NAMALWA (cell line): ENCODE measurements at regions not wholly inside any gene's neighbourhood (a gene's known extent, or its start where the extent isn't known, plus 50 kb on each side); places are given as distances from the start of the nearest gene placed in this dataset.

ENCODE experiments used
- DNase-seq: peaks from one replicate; pipeline ENCODE4 v3.0.0-alpha.2; 2015; ENCODE audit warnings: low spot score

DNA sequence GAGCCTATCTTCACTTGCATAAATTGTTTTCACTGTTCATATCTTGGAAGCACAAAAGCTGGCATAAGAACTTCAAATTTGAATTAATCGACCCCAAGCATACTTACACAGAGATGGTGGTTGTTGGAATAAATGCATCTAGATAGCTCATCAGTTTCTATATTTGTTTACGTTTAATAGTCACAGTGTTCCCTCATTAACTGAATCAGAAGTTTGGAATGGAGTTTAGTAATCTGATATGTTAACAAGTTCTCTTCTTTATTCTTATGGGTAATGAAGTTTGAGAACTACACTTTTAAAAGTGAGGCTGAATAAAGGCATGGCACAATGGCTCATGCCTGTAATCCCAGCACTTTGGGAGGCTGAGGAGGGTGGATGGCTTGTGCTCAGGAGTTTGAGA is 886.7 kb upstream of the PCDH20 start:
- DNase-seq, result no peak

DNA sequence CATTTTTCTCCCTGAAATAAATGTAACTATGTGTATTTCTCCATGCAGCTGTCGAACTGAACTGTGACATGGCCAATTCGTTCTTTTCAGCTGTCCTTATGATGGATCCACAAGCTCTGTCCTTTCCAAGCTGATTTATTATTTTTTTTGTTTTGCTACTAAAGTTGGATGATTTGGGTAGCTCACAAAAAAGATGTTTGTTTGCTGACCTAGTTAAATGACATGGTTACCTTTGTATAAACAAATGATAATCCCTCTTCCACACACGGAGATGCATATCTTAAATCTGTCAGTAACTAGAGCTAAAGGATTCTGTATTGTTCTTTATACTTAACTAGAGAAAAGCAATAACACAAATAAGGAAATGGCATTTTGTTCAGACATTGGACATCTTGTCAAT is 884.3 kb upstream of the PCDH20 start:
- no peak for DNase-seq

DNA sequence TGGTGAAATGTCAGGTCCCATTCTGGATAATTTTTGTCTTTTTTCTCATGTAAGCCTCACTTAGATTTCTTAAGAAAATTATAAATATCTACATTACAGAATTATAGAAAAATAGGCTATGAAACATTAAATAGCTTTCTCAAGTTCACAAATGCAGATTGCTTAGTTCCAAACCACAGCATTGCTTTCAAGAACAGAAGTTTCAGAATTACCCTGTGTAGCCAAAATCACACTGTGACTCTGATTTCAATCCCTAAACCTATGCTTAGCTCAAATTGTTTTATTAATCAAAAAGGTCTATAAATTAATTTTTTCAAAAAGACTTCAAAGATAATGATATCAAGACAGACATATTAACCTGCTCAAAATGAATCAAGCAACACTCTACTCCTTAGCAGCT is 881.2 kb upstream of the PCDH20 start:
- DNase-seq, result no peak

DNA sequence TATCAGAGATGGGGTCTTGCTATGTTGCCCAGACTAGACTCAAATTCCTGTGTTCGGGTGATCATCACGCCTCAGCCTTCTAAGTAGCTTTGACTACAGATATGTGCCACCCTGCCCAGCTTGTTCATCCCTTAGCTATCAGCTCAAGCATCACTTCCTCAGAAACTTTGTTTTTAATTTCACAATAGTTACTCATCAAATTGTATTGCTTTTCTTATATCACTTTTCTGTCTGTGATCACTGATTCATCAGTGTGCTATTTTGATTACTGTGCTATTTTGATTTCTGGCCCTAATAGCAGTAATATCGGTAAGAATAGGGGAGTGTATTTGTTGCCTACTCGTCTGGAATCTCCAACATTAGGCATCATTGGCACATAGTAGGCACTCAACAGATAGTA is 878.6 kb upstream of the PCDH20 start:
- DNase-seq, result no peak

DNA sequence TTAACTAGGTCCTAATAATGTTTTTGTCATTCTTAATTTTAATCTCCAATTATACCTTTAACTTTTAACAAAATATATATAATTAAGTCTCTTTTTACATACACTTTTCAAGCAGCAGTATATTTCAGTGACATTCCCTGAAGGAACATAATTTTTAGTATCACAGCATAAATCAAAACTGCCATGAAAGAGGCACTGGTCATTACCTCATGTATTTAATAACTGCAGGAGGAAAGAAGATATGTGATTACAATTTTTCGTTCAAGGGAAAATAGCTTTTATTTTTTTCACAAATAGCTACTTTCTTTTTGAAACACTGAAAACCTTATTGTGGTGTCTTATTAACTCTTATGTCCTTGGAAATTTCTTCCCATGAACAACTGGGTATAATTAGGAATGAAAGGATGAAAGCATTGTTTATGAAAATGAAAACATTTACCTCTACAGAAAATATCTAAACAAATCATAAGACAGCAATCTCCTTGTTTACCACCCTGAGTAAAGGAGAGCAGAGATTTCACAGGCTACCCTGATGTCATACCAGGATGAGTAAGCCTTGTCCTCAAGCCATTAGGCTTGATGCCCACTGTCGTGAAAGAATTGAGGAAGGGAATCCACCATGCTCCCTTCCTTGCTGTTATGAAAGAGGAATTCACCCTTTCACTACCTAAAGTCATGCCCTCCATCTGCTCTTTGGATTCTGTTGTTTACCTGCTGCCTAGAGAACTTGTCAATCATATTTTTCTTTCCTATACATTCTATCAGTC is 877.2 kb upstream of the PCDH20 start:
- no peak for DNase-seq

DNA sequence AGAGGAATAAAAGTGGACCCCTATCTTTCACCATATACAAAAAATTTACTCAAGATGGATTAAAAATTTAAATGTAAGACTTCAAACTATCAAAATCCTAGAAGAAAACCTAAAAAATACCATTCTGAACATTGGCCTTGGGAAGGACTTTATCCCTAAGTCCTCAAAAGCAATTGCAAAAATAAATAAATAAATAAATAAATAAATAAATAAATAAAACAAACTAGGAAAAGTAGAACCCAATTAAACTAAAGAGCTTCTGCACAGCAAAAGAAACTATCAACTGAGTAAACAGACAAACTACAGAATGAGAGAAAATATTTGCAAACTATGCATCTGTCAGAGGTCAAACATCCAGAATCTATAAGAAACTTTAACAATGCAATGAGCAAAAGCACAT is 874.9 kb upstream of the PCDH20 start:
- no peak for DNase-seq

DNA sequence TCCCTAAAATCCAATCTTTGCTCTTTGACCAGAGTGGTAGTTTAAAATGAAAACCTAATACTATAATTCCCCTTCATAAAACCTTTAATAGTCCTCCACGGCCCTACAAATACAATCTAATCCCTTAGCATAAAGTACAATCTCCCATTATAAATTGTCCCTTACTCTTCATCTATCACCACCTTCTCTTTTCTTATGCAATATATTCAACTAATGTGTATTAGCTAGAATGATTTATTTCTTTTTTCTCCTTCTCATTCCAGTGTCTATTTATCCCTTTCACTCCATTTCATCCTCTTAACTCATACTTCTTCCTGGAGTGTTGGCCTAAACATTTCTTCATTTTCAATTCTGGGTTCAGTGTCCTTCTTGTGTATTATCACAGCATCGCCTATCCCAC is 872.1 kb upstream of the PCDH20 start:
- no peak for DNase-seq

DNA sequence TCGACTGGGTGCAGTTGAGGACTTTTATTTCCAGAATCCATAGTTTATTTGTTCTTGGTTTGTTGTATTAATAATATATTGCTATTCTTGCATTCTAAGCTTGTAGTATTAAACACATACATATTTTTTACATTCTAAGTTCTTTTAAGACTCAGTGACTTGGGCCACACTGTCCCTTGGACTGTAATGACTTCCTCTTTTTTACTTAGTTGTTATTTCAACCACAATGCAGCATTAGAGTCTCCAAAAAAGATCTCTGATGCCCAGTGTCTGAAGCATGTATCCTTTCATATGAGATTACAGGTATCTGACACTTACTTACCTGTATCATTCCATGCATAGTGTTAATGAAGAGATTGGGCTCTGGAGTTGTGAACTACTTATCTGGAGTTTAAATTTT is 864.9 kb upstream of the PCDH20 start:
- DNase-seq, result peak; percentile 51

DNA sequence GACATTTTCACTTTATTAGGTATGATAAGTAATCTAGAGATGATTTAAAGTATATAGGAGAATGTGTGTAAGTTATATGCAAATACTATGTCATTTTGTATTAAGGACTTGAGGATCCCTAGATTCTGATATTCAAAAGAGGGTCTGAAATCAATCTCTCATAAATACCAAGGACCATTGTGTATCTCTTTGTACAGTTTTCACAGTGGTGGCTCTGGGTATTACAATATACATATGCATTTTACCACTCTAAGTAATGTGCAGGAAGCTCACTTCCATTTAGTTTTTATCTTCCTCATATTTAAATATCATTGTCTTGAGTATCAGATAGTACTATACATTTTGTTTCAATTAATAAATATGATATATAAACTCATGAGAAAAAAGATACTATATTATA is 862.6 kb upstream of the PCDH20 start:
- peak; percentile 50 for DNase-seq

DNA sequence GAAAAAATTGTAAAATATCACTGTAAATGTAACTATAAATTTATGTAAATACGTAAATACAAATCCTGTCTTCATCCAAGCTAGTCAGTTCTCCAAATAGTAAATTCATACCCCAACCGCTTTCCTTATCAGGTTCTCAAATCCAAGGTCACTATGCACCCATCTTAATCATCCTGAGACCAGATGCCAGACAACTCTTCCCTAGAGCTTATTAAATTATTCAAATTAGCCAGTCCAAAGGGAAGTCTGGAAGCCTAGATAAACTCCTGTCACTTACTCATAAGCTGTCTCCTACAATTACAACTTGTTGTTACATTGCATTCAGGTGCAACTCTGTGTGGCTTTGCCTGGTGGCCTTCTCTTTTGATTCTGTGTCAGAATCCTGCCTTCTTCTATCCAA is 836.1 kb upstream of the PCDH20 start:
- DNase-seq, result no peak

DNA sequence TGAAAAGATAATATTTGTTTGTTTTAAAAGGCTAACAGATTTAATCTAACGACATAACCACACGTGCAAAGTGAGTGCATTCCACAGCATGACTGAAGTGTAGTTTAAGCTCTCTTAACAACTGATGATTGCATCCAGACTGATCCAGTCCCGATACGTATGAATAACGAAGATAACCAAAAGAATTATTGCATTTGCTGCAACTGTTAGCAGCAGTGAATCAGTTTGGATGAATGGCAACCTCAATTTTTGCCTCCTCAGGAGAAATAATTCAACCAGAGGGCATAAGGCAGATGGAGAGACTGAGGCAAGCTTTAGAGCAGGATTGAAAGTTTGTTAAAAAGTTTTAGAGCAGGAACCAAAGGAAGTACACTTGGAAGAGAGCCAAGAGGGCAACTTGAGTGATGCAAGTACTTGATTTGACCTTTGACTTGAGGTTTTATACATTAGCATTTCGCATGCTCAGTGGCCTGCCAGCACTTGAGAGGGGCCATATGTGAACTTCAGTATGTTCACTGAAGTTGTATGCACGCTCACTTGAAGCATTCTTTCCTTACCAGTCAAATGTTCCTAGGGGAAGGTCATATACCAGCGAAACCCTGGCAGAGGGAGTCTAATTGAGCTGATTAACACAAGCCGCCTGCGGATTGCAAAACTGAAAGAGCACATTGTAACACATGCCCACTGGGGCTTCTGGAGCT is 835.0 kb upstream of the PCDH20 start:
- DNase-seq, result no peak

DNA sequence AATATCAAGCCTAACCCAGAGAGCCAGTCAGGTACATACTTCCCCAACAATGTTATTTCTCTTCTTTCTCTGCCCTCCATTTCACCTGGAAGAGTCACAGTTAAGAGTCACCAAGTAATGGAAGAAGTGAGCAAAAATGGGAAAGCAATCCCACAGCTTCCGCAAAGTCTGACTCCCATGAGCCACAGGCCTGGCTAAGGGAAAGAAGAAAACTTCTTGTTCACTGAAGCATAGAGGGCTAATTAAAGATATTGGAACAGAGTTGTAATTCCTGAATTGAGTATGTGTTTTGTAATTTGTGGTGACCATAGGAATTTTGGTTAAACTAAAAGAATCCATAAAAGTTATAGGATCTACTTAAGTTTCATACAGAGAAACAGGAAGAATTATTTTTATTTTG is 830.9 kb upstream of the PCDH20 start:
- no peak for DNase-seq

DNA sequence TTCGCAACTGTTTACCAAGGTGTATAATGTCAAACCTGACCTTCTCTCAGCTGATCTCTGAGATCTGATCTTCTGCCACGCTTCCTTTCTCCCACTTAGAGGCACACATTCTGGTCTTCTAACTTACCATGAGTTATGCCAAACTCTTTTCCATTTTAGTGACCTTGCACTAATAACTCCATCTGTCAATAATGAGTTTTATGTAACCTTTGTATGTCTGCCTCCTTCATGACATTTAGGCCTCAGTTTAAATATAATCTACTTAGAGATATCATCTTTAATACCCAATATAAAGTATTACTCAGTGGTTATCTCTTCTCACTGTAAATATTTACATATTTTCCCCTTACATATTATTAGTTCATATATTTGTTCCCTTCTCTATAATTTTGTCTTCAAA is 827.5 kb upstream of the PCDH20 start:
- DNase-seq, result no peak

DNA sequence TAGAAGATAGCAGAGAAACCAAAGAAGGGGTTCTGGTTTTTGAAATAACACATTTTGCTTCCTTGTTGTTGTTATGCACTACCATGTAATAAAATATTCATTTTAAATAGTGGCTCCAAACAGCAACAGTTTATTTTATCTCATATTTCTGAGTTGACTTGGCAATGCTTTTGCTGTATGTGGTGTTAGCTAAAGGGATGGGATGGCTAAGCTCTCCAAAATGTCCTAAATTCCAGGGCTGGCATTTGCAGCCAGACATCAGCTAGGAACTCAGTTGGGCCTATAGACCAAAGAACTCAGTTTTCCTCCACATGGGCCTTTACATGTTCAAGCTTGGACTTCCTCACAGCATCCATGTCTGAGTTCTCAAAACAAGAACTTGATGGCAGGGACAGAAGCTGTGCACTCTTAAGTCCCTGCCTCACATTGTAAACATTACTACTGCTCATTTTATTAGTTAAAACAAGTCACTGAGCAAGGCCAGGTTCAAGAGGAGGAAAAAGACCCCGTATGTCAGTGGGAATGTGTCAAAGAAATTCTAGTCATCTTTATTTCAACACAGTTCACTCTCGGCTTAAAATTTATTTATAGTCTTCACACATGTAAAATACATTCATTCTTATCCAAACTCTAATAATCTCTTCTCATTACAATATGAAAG is 819.3 kb upstream of the PCDH20 start:
- no peak for DNase-seq

DNA sequence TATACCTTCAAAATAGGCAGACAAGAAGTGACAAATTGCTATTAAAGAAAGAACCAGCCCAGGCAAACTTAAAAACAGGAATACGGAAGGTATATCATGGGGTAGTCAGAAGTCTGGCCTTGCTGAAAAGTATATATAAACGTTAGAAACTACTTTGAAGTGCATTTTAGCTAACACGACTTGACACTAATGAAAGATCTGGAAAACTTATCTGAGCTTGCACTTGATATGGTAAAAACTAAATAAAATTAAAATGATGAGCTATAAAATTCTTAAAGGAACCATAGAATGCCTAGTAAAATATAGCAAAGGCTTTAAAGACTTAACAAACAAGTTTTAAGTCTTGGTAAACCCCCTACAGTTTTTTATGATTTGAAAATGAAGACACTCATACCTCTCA is 795.3 kb upstream of the PCDH20 start:
- DNase-seq, result no peak

DNA sequence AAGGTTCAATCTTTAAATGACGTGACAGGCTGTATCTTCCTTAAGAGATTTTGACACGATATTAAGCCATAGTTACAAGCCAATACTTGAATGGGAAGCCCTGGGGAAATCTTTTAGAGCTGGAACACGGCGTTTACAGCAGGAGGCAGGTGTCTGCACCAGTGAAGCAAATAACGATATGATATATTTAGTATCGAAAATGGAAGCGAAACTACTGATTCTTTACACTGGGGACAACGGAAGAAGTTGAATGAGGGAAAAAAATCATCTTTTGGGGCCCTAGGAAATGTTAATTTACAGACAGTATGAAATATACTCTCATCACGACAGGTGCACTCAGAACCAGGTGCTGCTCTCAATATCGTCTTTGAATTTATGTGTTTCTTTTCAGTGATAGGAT is 793.9 kb upstream of the PCDH20 start:
- peak; percentile 97 for DNase-seq

DNA sequence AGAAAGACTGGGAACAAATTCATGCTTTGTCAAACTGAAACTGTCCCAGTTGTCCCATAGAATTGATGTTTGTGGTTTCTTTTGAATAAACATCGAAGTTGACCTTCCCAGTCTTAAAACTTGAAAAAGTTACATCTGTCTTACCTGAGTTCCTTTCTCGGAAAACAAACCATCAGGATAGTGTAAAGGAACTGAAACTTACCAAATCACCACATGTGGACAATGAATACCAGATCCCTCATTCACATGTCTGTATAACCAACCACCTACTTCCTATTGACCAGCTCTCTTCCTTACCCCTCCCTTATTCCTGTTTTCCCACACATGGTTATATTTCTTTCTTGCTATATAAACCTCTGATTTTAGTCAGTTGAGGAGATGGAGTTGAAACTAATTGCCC is 791.7 kb upstream of the PCDH20 start:
- peak; percentile 21 for DNase-seq

DNA sequence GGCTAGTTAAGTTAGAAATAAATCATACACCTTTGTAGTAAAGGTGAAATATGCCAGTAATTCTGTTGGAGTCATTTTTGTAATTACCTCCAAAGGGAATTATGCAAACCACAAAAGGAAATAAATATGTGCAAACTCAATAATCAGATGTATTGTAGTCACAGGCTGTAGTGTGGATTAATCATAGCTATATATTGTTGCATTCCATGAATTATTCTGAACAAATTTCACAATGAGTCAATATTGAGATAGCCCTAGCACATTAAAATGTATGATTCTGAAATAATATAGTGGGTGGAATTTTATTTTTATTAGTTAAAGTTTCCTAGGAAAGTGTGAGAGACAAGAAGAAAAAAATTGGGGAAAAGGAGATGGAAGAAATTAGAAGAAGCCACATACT is 790.5 kb upstream of the PCDH20 start:
- no peak for DNase-seq

DNA sequence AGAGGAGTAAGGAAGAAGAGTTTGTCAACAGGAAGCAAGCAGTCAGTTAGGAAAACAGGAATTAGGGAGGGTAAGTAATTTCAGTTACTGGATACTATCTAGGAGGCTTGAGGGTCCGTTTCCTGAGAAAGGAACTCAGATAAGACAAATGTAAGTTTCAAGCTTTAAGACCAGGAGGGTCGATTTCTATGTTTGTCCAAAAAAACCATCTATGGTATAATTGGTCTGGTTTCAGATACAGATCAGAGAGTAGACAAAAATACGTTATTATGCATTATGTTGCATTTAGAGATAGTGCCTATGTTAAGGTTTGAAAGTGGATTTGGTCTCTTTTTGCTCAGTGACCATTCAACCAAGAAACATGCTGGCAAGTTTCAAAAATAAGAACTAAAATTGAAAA is 789.6 kb upstream of the PCDH20 start:
- no peak for DNase-seq

DNA sequence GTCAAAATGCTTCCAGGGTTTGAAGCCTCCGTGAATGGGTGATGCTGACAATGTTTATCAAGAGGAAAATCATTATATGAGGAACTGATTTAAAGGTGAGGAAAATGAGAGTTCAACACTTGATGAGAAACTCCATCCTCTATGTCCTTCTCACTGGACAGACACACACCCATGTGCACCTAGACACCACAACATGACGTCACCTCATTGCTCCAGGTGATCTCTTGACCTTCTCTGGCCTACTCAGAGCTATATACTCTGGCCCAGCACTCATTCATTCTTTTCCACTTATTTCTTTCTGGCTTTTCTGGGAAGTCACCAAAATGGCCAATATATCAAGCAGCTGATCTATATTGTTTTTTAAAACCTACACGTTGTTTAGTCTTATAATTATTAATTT is 778.7 kb upstream of the PCDH20 start:
- DNase-seq, result no peak

DNA sequence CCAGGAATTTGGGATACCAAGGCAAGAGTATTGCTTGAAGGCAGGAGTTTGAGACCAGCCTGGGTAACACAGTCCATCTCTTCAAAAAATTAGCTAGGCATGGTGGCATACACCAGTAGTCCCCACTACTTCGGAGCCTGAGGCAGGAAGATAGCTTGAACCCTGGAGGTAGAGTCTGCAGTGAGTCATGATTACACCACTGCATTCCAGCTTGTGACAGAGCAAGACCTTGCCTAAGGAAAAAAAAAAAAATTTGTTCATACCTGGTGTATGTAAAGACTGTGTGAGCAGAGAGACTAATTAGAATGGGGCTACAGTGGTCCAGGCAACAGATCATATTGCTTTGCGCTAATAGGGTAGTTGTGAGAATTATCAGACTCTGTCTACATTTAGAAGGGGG is 778.3 kb upstream of the PCDH20 start:
- DNase-seq, result no peak

DNA sequence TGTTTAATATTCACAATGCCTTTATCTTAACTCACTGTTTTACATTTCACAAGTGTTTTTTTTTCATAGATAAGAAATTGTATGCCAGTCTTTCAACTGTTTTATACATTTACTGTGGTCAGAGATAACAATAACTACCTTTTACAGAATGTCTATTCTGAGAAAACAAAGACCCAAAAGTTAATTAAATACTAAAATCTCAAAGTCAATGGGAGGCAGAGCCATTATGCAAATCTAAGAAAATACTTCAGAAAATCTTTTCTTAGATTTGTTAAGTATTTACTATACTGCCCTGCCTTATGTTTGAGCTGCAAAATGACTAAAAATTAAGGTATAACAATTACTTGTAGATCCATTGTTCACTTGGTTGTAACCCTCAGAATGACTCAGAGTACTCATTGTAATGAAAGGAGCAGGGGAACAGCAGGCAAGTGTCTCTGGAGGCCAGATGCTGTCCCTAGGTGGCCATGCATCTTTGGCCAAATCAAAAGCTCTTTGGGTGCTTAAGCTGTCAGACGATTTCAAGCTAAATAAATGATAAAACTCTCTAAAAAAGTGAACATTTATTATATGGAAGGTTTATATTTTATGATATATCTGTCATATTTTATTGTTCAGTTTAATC is 770.1 kb upstream of the PCDH20 start:
- DNase-seq, result no peak

DNA sequence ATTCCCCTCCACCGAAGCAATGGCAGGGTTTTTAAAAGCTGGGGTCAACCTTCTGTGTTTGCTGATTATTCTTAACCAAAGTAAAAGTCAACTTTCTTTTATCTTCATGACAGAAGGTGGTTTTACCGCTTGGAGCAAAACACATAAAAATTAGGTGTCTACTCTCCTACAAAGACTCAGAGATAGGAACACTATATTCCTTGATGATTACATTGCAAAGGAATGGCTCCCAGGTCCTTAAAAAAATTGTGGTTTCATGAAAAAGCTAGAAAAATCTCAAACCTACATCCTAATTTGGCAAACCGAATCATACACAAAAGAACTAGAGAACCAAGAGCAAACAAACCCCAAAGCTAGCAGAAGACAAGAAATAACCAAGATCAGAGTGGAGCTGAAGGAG is 760.4 kb upstream of the PCDH20 start:
- DNase-seq, result no peak
